GM13977 (cell line): ENCODE measurements at regions not wholly inside any gene's neighbourhood (a gene's known extent, or its start where the extent isn't known, plus 50 kb on each side); places are given as distances from the start of the nearest gene placed in this dataset.

ENCODE experiments used
- DNase-seq: peaks from one replicate; pipeline ENCODE4 v3.0.0; 2012; ENCODE audit warnings: low spot score
- CTCF ChIP-seq: IDR thresholded peaks from 2 replicates; pipeline ENCODE4 v1.5.1; 2012; ENCODE audit warnings: mild to moderate bottlenecking, control low read depth; ENCODE audit not compliant: insufficient read depth; ENCODE audit errors: extremely low read depth, missing control alignments
- in situ Hi-C: fragments of 300-500 bp; cut with MboI; formaldehyde crosslinking; loops from one replicate; pipeline ENCODE4 v1.12.0; 2022; ENCODE audit warnings: low sequenced_read_pairs, low pct_unique_long_range_greater_than_20kb, mixed read lengths, inconsistent platforms; ENCODE audit not compliant: unreplicated experiment

DNA sequence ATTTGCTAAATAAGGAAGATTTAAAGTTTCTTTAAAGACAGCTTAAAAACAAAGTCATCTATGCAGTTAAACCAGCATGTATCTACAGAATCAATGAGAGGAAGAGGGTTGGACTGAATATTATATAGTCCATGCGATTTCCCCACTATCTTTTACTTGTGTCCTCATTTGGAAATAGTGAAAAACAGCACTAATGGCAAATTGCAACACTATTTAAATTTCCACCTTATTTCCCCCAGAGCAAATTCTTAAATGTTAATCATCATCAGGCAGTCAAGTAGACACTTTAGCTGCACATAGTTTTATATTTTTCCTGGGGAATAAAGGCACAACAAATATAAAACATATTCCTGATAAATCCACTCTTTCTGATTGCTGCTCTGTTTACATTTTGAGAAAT lies 114.6 kb downstream of the LCA5 start:
- DNase-seq = no peak
- in situ Hi-C loops = no loop called here
- TF ChIP-seq CTCF = no peak

DNA sequence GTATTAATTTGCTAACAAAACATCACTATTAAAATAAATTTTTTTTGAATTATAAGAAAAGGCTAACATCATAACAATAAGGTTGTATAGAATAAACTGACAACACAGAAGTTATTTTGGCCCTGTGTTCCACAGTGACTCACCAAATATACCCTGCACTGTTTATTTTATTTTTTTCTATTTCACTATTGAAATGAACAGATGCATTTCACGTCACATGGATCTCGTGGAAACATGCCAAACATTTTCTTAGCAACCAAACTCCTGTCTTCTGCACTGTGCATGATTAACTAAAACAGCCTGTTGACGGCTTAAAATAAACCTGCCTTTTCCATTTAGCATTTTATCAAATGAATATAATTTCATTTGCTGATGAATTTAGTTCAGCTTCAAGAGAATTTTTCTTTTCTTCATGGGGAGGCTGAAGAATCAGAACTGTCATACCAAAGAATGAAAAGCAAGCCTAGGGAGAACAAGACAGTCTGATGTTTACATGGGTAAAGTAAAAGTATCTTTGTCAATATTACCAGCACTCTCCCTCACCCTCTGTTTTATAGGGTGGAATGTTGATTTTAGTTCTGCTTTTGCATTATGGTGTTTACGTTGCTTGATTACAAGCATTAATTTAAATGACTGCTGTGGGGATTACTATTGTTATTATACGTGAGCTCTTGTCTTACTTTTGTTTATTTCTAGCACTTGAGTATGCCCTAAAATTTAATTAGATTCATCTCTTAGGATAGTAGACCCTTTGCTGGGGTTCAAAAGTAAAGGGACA lies 115.3 kb downstream of the LCA5 start:
- TF ChIP-seq CTCF = no peak
- in situ Hi-C loops = no loop called here
- no peak for DNase-seq

DNA sequence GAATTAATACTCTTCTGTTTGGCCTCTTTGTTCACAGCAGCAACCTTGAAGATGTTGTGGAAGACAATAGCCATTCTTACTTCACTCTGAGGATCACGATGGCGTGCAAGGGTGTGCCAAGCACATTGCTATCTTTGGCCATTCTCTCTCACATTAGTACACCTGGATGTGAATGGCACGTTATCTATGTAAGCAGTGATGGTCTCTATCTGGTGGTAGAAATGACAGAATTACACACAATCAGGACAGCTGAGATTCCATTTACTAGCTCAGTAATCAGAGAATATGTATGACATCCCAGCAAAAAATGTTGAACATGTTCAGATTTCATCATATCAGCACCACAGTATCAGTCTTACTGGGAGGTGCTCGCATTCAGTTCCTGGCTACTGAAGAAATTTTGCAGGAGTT lies 116.2 kb downstream of the LCA5 start:
- in situ Hi-C loops = no loop called here
- TF ChIP-seq CTCF = no peak
- DNase-seq = no peak

- TF ChIP-seq CTCF = no peak
- DNase-seq = no peak
- in situ Hi-C loops = no loop called here
These were observed 117.2 kb downstream of the LCA5 start for GRCh38 chr6:79420054-79420453.

- TF ChIP-seq CTCF = no peak
- in situ Hi-C loops = no loop called here
- DNase-seq = no peak
These were observed 120.3 kb downstream of the LCA5 start for GRCh38 chr6:79416931-79417330.

- in situ Hi-C loops = no loop called here
- no peak for DNase-seq
- TF ChIP-seq CTCF = no peak
These were observed 123.6 kb downstream of the LCA5 start for GRCh38 chr6:79413562-79414002.
